Choroid plexus epithelial cell (primary cell): ENCODE measurements at regions not wholly inside any gene's neighbourhood (a gene's known extent, or its start where the extent isn't known, plus 50 kb on each side); places are given as distances from the start of the nearest gene placed in this dataset.

ENCODE experiments used
- DNase-seq: peaks from one replicate; pipeline ENCODE4 v3.0.0-alpha.2; 2010; ENCODE audit warnings: low read depth
- H3K4me3 ChIP-seq: 2 replicates; pipeline ENCODE4 v1.5.1; 2011; ENCODE audit warnings: low read depth, mild to moderate bottlenecking, control low read depth, low read length, moderate library complexity
- CTCF ChIP-seq: conservative IDR thresholded peaks from 2 replicates; pipeline ENCODE4 v1.5.1; 2011; ENCODE audit warnings: low read depth, mild to moderate bottlenecking, control low read depth, inconsistent platforms, low read length, moderate library complexity

GRCh38 chr5:117860550-117860949 lies 1127.8 kb downstream of the DTWD2 start:
- no peak for TF ChIP-seq CTCF
- no peak overlapping the region for H3K4me3 ChIP-seq

GRCh38 chr5:117859176-117859575 lies 1129.2 kb downstream of the DTWD2 start:
- H3K4me3 ChIP-seq = no peak overlapping the region
- DNase-seq = no peak
- no peak for TF ChIP-seq CTCF

More at GRCh38 chr5:117860550-117860949, 1127.8 kb downstream of the DTWD2 start:
- no peak for DNase-seq

GRCh38 chr5:117856713-117857112 lies 1131.6 kb downstream of the DTWD2 start:
- DNase-seq = no peak
- no peak overlapping the region for H3K4me3 ChIP-seq
- TF ChIP-seq CTCF = no peak

- no peak overlapping the region for H3K4me3 ChIP-seq
- no peak for TF ChIP-seq CTCF
- no peak for DNase-seq
These were observed 1150.6 kb downstream of the DTWD2 start for GRCh38 chr5:117837786-117838185.

- DNase-seq = no peak
- H3K4me3 ChIP-seq = no peak overlapping the region
- no peak for TF ChIP-seq CTCF
These were observed 1154.7 kb downstream of the DTWD2 start for GRCh38 chr5:117833691-117834090.

- no peak for DNase-seq
- H3K4me3 ChIP-seq = no peak overlapping the region
- no peak for TF ChIP-seq CTCF
These were observed 1158.7 kb downstream of the DTWD2 start for GRCh38 chr5:117829646-117830045.

- DNase-seq = no peak
- TF ChIP-seq CTCF = no peak
- no peak overlapping the region for H3K4me3 ChIP-seq
These were observed 1174.5 kb downstream of the DTWD2 start for GRCh38 chr5:117813850-117814249.
